ENCODE measurements at regions not wholly inside any gene's neighbourhood (a gene's known extent, or its start where the extent isn't known, plus 50 kb on each side); places are given as distances from the start of the nearest gene placed in this dataset.
A peak's percentile ranks its signal among the peaks of the same experiment; 100 is the strongest.

DNA sequence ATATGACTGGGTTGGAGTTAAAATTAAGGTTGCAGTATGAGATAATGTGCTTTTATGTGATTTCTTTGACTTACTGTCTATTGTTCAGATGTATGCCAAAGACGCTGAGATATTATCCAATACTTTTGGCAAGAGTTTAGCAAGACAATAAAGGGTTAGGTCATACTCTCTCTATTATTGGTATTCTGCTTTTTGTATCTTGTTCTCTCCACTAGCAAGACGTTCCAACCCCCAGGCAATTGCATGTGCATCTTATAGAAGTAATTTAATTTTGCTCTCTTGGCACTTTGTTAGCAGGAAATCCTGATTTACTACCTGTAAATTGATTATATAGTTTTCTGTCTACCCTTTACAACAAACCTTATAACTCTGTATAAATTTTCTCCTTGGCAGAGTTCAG lies 1093.6 kb downstream of the CDH9 start:
- Mint-ChIP-seq H3K4me1 (no peaks in the 10 kb centered on the region), H3K27ac (no peak overlapping the region), H3K27me3 (no peaks in the 10 kb centered on the region), H3K4me3 (no peak overlapping the region), H3K36me3 (no peaks in the 10 kb centered on the region), H3K9me3 (peaks cover 0 to 8% (median 4%) of the 10 kb centered on the region in 7 donors)
- no peak for ATAC-seq (ENCODE audit: low read depth in 2 of 2)
- DNase-seq = no peak

DNA sequence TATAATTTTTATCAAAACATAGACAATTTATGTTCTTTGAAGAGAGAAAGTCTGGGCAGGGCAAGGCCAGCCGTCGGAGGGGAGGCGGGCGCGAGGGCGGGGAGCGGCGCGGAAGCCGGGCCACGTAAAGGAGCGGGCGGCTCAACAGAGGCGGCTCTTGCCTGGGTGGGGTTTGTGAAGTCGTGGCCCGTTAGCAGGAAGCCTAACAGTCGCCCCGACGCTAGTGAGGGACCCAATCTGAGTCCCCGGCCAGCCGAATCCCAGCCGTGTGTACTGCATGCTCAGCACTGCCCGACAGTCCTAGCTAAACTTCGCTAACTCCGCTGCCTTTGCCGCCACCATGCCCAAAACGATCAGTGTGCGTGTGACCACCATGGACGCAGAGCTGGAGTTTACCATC lies 1129.2 kb downstream of the CDH9 start:
- DNase-seq (no peak), ATAC-seq (ENCODE audit: low read depth in 2 of 2) (peak; percentile 32 to 37)
- no peaks in the 10 kb centered on the region for H3K27me3 Mint-ChIP-seq
- no peaks in the 10 kb centered on the region for H3K36me3 Mint-ChIP-seq
- H3K27ac Mint-ChIP-seq = no peak overlapping the region
- H3K9me3 Mint-ChIP-seq = peaks cover 2 to 9% (median 7%) of the 10 kb centered on the region in 7 donors
- no peaks in the 10 kb centered on the region for H3K4me1 Mint-ChIP-seq
- no peak overlapping the region for H3K4me3 Mint-ChIP-seq

DNA sequence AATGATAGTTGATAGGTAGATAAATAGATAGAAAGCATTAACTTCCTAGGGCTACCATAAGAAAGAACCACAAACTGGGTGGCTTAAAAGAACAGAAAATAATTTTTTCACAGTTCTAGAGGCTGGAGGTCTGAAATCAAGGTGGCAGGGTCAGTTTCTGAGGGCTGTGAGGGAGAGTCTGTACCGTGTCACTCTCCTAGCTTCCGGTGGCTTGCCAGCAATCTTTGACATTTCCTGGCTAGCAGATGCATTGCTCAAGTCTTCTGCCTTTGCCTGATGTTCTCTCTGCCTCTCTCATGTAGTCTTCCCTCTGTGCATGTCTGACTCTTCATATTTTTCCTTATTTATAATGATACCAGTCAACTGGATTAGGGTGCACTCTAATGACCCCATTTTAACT lies 1132.7 kb downstream of the CDH9 start:
- Mint-ChIP-seq H3K27ac (no peak overlapping the region), H3K4me3 (no peak overlapping the region), H3K36me3 (no peaks in the 10 kb centered on the region), H3K9me3 (peaks cover 2 to 10% (median 6%) of the 10 kb centered on the region in 7 donors), H3K27me3 (no peaks in the 10 kb centered on the region), H3K4me1 (no peaks in the 10 kb centered on the region)
- ATAC-seq (ENCODE audit: low read depth in 2 of 2) = no peak
- no peak for DNase-seq

DNA sequence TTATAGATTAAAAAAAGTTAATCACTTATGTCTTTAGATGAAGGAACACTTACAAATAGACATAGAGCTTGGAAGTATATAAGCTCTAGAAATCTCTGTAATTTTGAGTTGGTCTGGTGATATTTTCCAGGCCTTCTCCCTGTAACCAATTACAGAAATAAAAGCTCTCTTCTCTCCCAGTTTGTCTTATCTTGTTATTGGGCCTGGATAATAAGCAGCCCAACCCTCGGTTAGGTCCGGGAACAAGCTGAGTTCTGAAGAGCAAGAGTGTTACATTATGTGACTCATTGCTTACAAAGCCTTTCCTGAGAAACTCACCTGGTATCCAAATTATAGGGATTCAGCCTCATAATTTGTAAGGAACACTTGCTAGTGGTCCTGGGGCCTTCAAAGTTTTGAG lies 1146.2 kb downstream of the CDH9 start:
- no peaks in the 10 kb centered on the region for H3K36me3 Mint-ChIP-seq
- no peak overlapping the region for H3K4me3 Mint-ChIP-seq
- H3K27me3 Mint-ChIP-seq = no peaks in the 10 kb centered on the region
- no peaks in the 10 kb centered on the region for H3K4me1 Mint-ChIP-seq
- no peak for ATAC-seq (ENCODE audit: low read depth in 2 of 2)
- no peak for DNase-seq
- peaks cover 0 to 32% (median 7%) of the 10 kb centered on the region in 7 donors for H3K9me3 Mint-ChIP-seq
- no peak overlapping the region for H3K27ac Mint-ChIP-seq

DNA sequence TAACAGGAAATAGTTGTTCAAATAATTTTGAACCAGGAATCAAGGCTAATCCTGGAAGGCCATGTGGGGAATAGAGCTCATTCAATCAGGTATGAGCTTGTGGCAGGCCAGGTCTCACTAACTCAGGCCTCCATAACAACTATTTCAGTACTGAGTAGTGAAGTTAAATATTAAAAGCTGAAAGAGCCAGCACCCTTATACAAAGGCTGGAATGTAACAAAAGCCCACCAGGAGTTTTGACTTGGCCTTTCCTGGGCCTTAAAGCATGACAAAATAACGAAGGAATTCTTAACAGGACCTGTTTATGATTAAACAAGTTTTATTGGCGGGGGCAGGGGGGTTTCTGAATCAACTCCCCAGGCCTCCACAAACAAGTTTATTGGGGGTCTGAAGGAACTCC lies 1146.7 kb downstream of the CDH9 start:
- peaks cover 0 to 32% (median 7%) of the 10 kb centered on the region in 7 donors for H3K9me3 Mint-ChIP-seq
- ATAC-seq (ENCODE audit: low read depth in 2 of 2) (no peak), DNase-seq (no peak)
- no peaks in the 10 kb centered on the region for H3K27me3 Mint-ChIP-seq
- no peak overlapping the region for H3K27ac Mint-ChIP-seq
- H3K4me1 Mint-ChIP-seq = no peaks in the 10 kb centered on the region
- H3K4me3 Mint-ChIP-seq = no peak overlapping the region
- no peaks in the 10 kb centered on the region for H3K36me3 Mint-ChIP-seq

DNA sequence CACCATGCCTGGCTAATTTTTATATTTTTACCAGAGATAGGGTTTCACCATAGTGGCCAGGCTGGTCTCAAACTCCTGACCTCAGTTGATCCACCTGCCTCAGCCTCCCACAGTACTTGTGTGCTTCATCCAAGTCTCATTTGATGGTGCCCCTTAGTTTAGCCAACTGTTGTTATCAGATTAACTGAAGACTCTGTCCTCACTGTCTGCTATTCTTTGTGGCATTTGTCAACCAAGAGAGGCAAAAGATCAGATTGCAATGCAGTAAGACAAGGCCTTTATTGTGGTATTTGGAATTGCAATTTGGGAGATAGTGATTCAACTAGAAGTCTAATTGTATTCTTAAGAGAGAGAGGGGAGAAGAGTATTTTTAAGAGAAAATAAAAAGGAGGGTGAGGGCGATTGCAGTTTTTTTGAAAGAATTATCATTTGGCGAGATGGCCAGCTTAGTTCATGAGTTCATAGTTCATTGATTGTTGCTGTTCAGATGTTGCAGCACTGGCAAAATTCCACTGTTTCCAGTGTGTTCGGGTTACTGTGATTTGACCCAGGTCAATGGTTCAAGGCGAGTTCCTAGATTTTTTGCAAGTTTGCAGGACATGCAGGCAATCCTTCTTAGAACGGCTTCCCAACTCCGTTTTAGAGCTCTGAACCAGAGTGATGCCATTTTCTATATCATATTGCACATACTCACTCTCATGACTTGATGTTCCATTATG lies 1156.9 kb downstream of the CDH9 start:
- H3K9me3 Mint-ChIP-seq = peaks cover 0 to 12% (median 4%) of the 10 kb centered on the region in 7 donors
- no peaks in the 10 kb centered on the region for H3K27me3 Mint-ChIP-seq
- ATAC-seq (ENCODE audit: low read depth in 2 of 2) (no peak), DNase-seq (no peak)
- H3K4me3 Mint-ChIP-seq = no peak overlapping the region
- H3K4me1 Mint-ChIP-seq = no peaks in the 10 kb centered on the region
- H3K36me3 Mint-ChIP-seq = no peaks in the 10 kb centered on the region
- H3K27ac Mint-ChIP-seq = no peak overlapping the region

DNA sequence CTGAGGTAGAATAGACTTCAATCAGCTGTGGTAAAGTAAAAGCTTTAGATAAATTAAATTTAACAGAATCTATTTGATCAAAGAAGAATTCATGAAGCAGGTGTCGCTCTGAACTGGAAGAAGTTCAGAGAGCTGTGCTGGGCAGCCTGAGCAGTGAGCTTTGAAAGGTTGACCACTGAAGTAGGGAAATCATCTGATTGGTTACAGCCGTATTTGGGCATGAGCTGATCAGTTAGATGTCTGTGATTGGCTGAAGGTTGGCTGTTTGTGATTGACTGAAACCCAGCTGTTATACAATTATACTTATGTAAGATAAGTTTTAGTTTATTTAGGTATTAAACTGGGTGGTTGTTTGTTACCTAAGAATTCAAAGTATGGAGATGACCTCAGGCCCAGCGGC lies 1174.6 kb downstream of the CDH9 start:
- H3K4me3 Mint-ChIP-seq = no peak overlapping the region
- no peak for DNase-seq
- no peak overlapping the region for H3K27ac Mint-ChIP-seq
- H3K9me3 Mint-ChIP-seq = peaks cover 2 to 29% (median 6%) of the 10 kb centered on the region in 7 donors
- ATAC-seq (ENCODE audit: low read depth in 2 of 2) = no peak
- H3K36me3 Mint-ChIP-seq = peaks cover 0 to 4% of the 10 kb centered on the region in 2 donors
- no peaks in the 10 kb centered on the region for H3K4me1 Mint-ChIP-seq
- H3K27me3 Mint-ChIP-seq = no peaks in the 10 kb centered on the region

DNA sequence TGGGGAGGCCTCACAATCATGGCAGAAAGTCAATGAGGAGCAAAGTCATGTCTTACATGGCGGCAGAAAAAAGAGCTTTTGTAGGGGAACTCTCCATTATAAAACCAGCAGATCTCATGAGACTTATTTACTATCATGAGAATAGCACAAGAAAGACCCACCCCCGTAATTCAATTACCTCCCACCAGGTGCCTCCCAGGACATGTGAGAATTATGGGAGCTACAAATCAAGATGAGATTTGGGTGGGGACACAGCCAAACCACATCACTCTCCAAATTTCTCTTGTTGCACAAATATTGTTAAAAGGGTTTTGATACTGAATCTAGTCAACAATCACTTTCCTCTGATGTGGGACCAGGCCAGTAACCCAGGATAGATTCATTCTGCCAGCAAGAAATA lies 1176.1 kb downstream of the CDH9 start:
- ATAC-seq (ENCODE audit: low read depth in 2 of 2) = no peak
- H3K4me3 Mint-ChIP-seq = no peak overlapping the region
- H3K4me1 Mint-ChIP-seq = no peaks in the 10 kb centered on the region
- H3K27ac Mint-ChIP-seq = no peak overlapping the region
- H3K27me3 Mint-ChIP-seq = no peaks in the 10 kb centered on the region
- peaks cover 0 to 19% (median 8%) of the 10 kb centered on the region in 7 donors for H3K9me3 Mint-ChIP-seq
- DNase-seq = no peak
- H3K36me3 Mint-ChIP-seq = peaks cover 0 to 4% of the 10 kb centered on the region in 2 donors

DNA sequence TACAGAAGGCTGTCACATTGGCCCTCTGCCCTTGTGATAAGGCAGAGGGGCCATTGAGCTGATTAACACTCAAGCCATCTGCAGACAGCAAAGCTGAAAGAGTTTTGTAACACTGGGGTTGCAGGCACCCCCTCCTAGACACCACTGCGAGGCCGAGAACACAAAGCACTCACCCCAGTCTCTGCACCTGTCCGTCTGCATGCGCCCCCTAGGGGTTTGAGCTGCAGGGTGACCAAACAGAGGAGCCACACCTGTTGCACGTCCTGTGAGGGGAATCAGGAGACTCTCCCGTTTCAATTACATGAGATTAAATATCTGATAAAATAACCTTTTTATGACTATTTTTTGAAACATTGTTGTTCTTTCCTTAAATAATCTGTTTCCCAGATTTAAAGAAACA lies 1180.4 kb downstream of the CDH9 start:
- Mint-ChIP-seq H3K4me1 (no peaks in the 10 kb centered on the region), H3K27ac (no peak overlapping the region), H3K9me3 (peaks cover 0 to 20% (median 8%) of the 10 kb centered on the region in 7 donors), H3K4me3 (no peak overlapping the region), H3K27me3 (no peaks in the 10 kb centered on the region), H3K36me3 (peaks cover 0 to 4% of the 10 kb centered on the region in 2 donors)
- ATAC-seq (ENCODE audit: low read depth in 2 of 2) (no peak), DNase-seq (no peak)

DNA sequence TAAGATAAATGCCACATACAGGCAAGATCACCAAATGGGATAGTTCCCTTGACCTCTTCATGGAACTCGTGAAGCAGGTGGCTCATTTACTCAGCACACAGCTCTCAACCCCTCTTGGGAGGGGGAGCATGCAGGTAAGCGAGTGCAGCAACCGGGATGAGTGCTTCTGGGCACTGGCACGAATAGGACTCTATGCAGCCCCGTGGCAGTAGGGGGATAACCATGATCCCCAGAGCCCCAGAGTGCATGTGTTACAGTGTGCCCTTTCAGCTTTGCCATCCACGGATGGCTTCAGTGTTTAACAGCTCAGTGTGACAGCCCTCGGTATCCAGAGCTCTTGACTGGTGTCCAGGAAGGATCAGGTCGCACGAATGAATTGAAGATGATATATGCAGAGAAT lies 1187.1 kb downstream of the CDH9 start:
- DNase-seq (no peak), ATAC-seq (ENCODE audit: low read depth in 2 of 2) (no peak)
- no peaks in the 10 kb centered on the region for H3K36me3 Mint-ChIP-seq
- H3K4me1 Mint-ChIP-seq = no peaks in the 10 kb centered on the region
- no peak overlapping the region for H3K27ac Mint-ChIP-seq
- H3K27me3 Mint-ChIP-seq = no peaks in the 10 kb centered on the region
- peaks cover 3 to 16% (median 4%) of the 10 kb centered on the region in 7 donors for H3K9me3 Mint-ChIP-seq
- no peak overlapping the region for H3K4me3 Mint-ChIP-seq

DNA sequence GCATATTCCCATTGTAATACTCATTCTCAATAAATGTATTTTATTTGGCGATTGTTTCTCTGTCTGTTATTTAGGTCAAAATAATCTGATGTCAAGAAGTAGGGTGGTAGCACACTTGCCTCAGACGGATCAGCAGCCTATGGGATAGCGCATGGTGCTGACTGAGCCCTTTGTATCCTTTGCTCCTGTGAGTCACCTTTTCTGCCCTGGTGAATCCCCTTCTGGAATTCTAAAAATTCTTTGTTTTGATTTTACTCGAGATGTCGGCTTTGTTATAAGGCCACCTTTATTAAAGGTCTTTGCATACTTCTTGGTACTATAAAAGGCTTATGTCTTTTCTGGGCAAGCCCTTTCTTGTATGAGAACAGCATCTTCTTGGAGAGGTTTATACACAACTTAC lies 1187.8 kb downstream of the CDH9 start:
- DNase-seq (no peak), ATAC-seq (ENCODE audit: low read depth in 2 of 2) (no peak)
- Mint-ChIP-seq H3K27me3 (no peaks in the 10 kb centered on the region), H3K9me3 (peaks cover 3 to 17% (median 4%) of the 10 kb centered on the region in 7 donors), H3K4me1 (no peaks in the 10 kb centered on the region), H3K4me3 (no peak overlapping the region), H3K27ac (no peak overlapping the region), H3K36me3 (no peaks in the 10 kb centered on the region)

DNA sequence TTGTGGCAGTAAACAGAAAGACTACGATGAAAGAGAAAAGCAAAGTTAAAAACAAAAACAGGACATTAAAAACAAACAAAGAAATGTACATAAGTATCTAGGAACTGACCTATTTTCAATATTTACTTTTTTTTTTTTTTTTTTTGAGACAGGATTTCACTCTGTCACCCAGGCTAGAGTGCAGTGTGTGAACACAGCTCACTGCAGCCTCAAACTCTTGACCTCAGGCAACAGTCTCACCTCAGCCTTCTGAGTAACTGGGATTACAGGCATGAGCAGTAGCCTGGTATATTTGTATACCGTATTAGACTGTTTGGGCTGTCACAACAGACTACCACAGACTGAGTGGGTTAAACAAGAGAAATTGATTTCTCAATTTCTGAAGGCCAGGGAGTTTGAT lies 1189.1 kb downstream of the CDH9 start:
- Mint-ChIP-seq H3K27ac (no peak overlapping the region), H3K27me3 (no peaks in the 10 kb centered on the region), H3K9me3 (peaks cover 3 to 23% (median 6%) of the 10 kb centered on the region in 7 donors), H3K4me1 (no peaks in the 10 kb centered on the region), H3K36me3 (no peaks in the 10 kb centered on the region), H3K4me3 (no peak overlapping the region)
- no peak for DNase-seq
- ATAC-seq (ENCODE audit: low read depth in 2 of 2) = no peak

DNA sequence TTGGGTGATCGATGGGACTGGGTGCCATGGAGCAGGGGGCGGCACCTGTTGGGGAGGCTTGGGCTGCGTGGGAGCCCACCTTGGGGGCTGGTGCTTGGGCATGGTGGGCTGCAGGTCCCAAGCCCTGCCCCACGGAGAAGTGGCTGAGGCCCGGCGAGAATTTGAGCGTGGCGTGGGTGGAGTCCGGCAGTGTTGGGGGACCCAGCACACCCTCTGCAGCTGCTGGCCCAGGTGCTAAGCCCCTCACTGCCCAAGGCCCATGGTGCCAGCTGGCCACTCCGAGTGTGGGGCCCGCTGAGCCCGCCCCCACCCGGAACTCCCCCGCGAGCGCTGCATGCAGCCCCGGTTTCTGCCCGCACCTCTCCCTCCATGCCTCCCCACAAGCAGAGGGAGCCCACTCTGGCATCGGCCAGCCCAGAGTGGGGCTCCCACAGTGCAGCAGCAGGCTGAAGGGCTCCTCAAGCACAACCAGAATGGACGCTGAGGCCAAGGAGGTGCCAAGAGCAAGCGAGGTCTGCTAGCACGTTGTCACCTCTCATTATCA lies 1178.6 kb upstream of the CDH10 start:
- ATAC-seq (ENCODE audit: low read depth in 2 of 2) (no peak), DNase-seq (no peak)
- Mint-ChIP-seq H3K4me1 (no peaks in the 10 kb centered on the region), H3K36me3 (no peaks in the 10 kb centered on the region), H3K9me3 (peaks cover 0 to 6% (median 3%) of the 10 kb centered on the region in 7 donors), H3K4me3 (no peak overlapping the region), H3K27me3 (no peaks in the 10 kb centered on the region), H3K27ac (no peak overlapping the region)
